PC-9 (cell line): ENCODE measurements at regions not wholly inside any gene's neighbourhood (a gene's known extent, or its start where the extent isn't known, plus 50 kb on each side); places are given as distances from the start of the nearest gene placed in this dataset.

ENCODE experiments used
- BruUV-seq: library from RNA; stranded (reverse); fragments of 400-500 nt; replicated peaks from 2 replicates; lab custom pipeline; 2021; lab: Mats Ljungman, UMichigan
- CTCF ChIA-PET: fragments of 300-600 bp; sonication (Branson Sonifier 250); formaldehyde crosslinking; loops from one replicate; lab custom pipeline; 2022; ENCODE audit warnings: antibody characterized with exemption; lab: Charles Lee
- POLR2A ChIA-PET: fragments of 300-600 bp; sonication (Branson Sonifier 250); formaldehyde crosslinking; loops from one replicate; lab custom pipeline; 2022; ENCODE audit warnings: antibody characterized with exemption; ENCODE audit not compliant: unreplicated experiment; lab: Charles Lee
- DNase-seq, 2 experiments: peaks; one replicate each; pipeline versions ENCODE4 v3.0.0 to v3.0.0-alpha.2; 2015 to 2022; ENCODE audit warnings: mixed read lengths in 1 of 2
- H2AFZ ChIP-seq: fragments of 200-600 bp; sonication (generic); 2 replicates; pipeline ENCODE4 v1.8.1; 2017; ENCODE audit warnings: antibody characterized with exemption
- H3F3A ChIP-seq: fragments of 200-600 bp; sonication (generic); 2 replicates; pipeline ENCODE4 v1.8.1; 2017; ENCODE audit warnings: antibody characterized with exemption, mild to moderate bottlenecking, low read depth; ENCODE audit not compliant: insufficient read depth
- H3K27ac ChIP-seq: fragments of 200-600 bp; sonication (generic); 2 replicates; pipeline ENCODE4 v1.6.1; 2016; ENCODE audit warnings: mixed run types
- H3K27me3 ChIP-seq: fragments of 200-600 bp; sonication (generic); 2 replicates; pipeline ENCODE4 v1.6.1; 2016; ENCODE audit warnings: low read depth, mixed run types; ENCODE audit not compliant: insufficient read depth
- H3K36me3 ChIP-seq: fragments of 200-600 bp; sonication (generic); 2 replicates; pipeline ENCODE4 v1.6.1; 2016; ENCODE audit warnings: low read depth, mixed run types
- H3K4me1 ChIP-seq: fragments of 200-600 bp; sonication (generic); replicated peaks from 2 replicates; pipeline ENCODE4 v1.6.1; 2016; ENCODE audit warnings: mixed run types; ENCODE audit not compliant: insufficient read depth
- H3K4me2 ChIP-seq: fragments of 200-600 bp; sonication (generic); 2 replicates; pipeline ENCODE4 v1.6.1; 2017; ENCODE audit warnings: mixed run types
- H3K4me3 ChIP-seq: fragments of 200-600 bp; sonication (generic); 2 replicates; pipeline ENCODE4 v1.6.1; 2016; ENCODE audit warnings: mixed run types
- H3K79me2 ChIP-seq: fragments of 200-600 bp; sonication (generic); 2 replicates; pipeline ENCODE4 v1.6.1; 2017; ENCODE audit warnings: low read depth, mixed run types
- H3K9me2 ChIP-seq: fragments of 200-600 bp; sonication (generic); 2 replicates; pipeline ENCODE4 v1.8.1; 2017; ENCODE audit warnings: mild to moderate bottlenecking; ENCODE audit not compliant: insufficient read depth
- H3K9me3 ChIP-seq: fragments of 200-600 bp; sonication (generic); 2 replicates; pipeline ENCODE4 v1.8.1; 2016; ENCODE audit warnings: low read depth; ENCODE audit not compliant: insufficient read depth
- H4K20me1 ChIP-seq: fragments of 200-600 bp; sonication (generic); 2 replicates; pipeline ENCODE4 v1.8.1; 2017; ENCODE audit not compliant: insufficient read depth
- EZH2 ChIP-seq: fragments of 200-600 bp; sonication (generic); IDR thresholded peaks from 2 replicates; pipeline ENCODE4 v1.8.0; 2017; ENCODE audit warnings: antibody characterized with exemption, low read depth
- intact Hi-C: fragments of 100-400 bp; cut with micrococcal nuclease; formaldehyde crosslinking; loops from one replicate; pipeline ENCODE4 v1.10.0; 2022; ENCODE audit not compliant: unreplicated experiment
- TF ChIP-seq, protein P1 (sequence below): fragments of 200-600 bp; sonication (generic); conservative IDR thresholded peaks from 2 replicates; pipeline ENCODE4 v1.6.1; 2017; ENCODE audit warnings: mixed run types, antibody characterized with exemption, mild to moderate bottlenecking, moderate library complexity

DNA sequence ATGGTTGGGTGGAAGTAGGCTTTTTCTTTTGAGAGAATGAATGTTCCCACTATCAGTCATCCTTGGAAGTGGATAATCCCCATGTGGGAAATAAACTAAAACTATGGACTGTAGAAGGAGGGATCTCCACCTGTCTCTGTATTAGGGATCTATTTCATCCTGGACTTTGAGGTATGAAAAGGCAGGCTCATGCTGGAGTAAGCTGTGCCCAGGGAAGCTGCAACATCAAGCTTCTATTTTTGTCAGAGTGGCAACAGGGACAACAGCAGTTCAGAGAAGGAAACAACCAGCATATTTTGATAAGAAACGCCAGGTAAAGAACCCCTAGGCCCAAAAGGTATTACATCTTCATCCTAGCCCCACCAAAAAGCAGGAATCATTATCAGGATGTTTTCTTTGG is 122.0 kb downstream of the MDH1 start:
- intact Hi-C loops, result no loop called here
- DNase-seq, result no peak
- no TSS peak for BruUV-seq
- no peak overlapping the region for H3K4me3 ChIP-seq
- H3K27ac ChIP-seq, result no peak overlapping the region
- H3F3A ChIP-seq, result no peaks in the 10 kb centered on the region
- H3K9me3 ChIP-seq, result no peaks in the 10 kb centered on the region
- no peak for TF ChIP-seq EZH2
- TF ChIP-seq, protein P1, sequence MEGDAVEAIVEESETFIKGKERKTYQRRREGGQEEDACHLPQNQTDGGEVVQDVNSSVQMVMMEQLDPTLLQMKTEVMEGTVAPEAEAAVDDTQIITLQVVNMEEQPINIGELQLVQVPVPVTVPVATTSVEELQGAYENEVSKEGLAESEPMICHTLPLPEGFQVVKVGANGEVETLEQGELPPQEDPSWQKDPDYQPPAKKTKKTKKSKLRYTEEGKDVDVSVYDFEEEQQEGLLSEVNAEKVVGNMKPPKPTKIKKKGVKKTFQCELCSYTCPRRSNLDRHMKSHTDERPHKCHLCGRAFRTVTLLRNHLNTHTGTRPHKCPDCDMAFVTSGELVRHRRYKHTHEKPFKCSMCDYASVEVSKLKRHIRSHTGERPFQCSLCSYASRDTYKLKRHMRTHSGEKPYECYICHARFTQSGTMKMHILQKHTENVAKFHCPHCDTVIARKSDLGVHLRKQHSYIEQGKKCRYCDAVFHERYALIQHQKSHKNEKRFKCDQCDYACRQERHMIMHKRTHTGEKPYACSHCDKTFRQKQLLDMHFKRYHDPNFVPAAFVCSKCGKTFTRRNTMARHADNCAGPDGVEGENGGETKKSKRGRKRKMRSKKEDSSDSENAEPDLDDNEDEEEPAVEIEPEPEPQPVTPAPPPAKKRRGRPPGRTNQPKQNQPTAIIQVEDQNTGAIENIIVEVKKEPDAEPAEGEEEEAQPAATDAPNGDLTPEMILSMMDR, result no peak
- no peaks in the 10 kb centered on the region; the same call in 1 of the 2 replicates for H3K9me2 ChIP-seq
- no peaks in the 10 kb centered on the region for H3K27me3 ChIP-seq
- no peaks in the 10 kb centered on the region for H3K79me2 ChIP-seq
- H4K20me1 ChIP-seq, result no peaks in the 10 kb centered on the region
- no peak overlapping the region for H2AFZ ChIP-seq
- no peaks in the 10 kb centered on the region for H3K4me1 ChIP-seq
- H3K36me3 ChIP-seq, result no peaks in the 10 kb centered on the region
- POLR2A ChIA-PET, result no interaction called here
- no peak overlapping the region for H3K4me2 ChIP-seq
- CTCF ChIA-PET, result interaction anchor here (0.5 kb wide), 1 partner anchor 149 kb away, joined by 7 read pairs; no protein-coding TSS in a partner anchor

DNA sequence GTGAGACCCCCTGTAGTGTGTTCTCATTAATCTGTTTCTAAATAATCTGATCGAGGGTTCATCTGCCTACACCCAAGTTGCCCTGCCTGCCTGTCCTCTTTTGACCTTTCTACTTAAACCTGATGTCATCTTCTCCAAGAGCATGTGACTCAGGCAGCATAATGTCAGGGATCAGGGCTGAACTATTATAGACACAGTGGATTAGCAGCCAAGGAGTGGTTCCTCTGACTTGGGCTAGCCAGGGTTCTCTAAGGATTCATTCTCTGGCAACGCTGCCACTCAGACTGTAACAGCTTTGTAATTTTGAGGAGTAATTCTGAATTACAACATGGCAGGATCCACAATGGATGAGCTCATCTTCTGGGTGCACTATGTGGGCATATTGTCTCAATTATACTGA is 124.0 kb downstream of the MDH1 start:
- H4K20me1 ChIP-seq, result no peaks in the 10 kb centered on the region
- intact Hi-C loops, result no loop called here
- H3K9me2 ChIP-seq, result no peaks in the 10 kb centered on the region; the same call in 1 of the 2 replicates
- TF ChIP-seq, protein P1, result no peak
- no peak for TF ChIP-seq EZH2
- no peaks in the 10 kb centered on the region for H3K27me3 ChIP-seq
- no TSS peak for BruUV-seq
- H3K79me2 ChIP-seq, result no peaks in the 10 kb centered on the region
- H2AFZ ChIP-seq, result peak overlapping the region; percentile 53
- no peak for DNase-seq
- H3K4me3 ChIP-seq, result no peak overlapping the region
- no peak overlapping the region for H3K4me2 ChIP-seq
- ChIA-PET POLR2A (no interaction called here), CTCF (no interaction called here)
- no peaks in the 10 kb centered on the region for H3F3A ChIP-seq
- H3K9me3 ChIP-seq, result no peaks in the 10 kb centered on the region
- H3K4me1 ChIP-seq, result no peaks in the 10 kb centered on the region
- no peak overlapping the region for H3K27ac ChIP-seq
- no peaks in the 10 kb centered on the region for H3K36me3 ChIP-seq

DNA sequence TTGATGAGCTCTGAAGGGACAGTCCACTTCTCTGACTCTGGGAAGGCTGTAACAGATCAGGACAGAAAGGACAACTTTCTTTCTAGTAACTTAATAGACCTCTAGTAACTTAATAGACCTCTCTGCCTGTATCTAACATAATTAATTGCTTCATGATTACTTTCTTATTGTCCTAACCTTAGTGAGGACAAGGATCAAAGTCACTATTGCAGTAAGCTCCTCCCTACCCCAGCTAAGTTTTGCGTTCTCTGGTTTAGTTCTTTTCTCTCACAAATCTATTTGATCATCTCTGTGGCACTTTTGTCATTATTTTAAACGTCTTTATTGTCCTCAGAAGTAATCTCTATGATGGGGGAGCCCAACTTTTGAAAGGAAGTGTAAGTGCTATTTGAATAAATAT is 125.5 kb upstream of the UGP2 start:
- H3K9me2 ChIP-seq, result no peaks in the 10 kb centered on the region
- H3K9me3 ChIP-seq, result no peaks in the 10 kb centered on the region
- BruUV-seq, result no TSS peak
- H3K27ac ChIP-seq, result no peak overlapping the region
- ChIA-PET CTCF (no interaction called here), POLR2A (no interaction called here)
- no peaks in the 10 kb centered on the region for H3K4me1 ChIP-seq
- no peak overlapping the region for H3K4me3 ChIP-seq
- no peaks in the 10 kb centered on the region for H3K36me3 ChIP-seq
- no peak overlapping the region for H2AFZ ChIP-seq
- no peaks in the 10 kb centered on the region for H3F3A ChIP-seq
- TF ChIP-seq EZH2, result no peak
- TF ChIP-seq, protein P1, result no peak
- no peak for DNase-seq
- no peaks in the 10 kb centered on the region for H3K79me2 ChIP-seq
- no peak overlapping the region for H3K4me2 ChIP-seq
- H4K20me1 ChIP-seq, result no peaks in the 10 kb centered on the region
- H3K27me3 ChIP-seq, result no peaks in the 10 kb centered on the region
- intact Hi-C loops, result no loop called here
